ENCODE measurements at regions not wholly inside any gene's neighbourhood (a gene's known extent, or its start where the extent isn't known, plus 50 kb on each side); places are given as distances from the start of the nearest gene placed in this dataset.

DNA sequence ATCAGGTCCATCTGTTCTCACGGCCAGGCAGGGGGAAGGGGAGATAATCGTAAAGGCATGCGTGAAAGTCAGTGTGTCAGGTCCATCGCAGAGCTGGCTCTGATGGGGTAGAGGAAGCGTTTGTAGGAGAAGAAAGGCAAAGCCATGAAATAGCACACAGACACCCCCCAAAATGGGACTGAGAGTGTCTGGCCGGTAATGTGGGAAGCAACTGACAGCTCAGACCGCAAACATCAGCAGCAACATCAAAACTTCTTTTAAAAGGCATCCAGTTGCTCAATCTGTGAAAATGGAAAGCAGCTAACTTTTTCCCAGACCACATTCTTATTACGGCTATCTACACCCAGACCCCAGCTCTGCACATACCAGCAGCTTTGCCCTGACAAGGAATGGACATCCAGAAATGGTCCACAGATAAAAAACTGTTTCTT lies 232.6 kb downstream of the EN1 start:
- no peak for TF ChIP-seq POLR2A (IDR thresholded peaks at IDR 0.05; ENCODE audit: low read depth, low read length)
- DNase-seq (ENCODE audit: insufficient read length, low spot score) (no peak), FAIRE-seq (no peak)

DNA sequence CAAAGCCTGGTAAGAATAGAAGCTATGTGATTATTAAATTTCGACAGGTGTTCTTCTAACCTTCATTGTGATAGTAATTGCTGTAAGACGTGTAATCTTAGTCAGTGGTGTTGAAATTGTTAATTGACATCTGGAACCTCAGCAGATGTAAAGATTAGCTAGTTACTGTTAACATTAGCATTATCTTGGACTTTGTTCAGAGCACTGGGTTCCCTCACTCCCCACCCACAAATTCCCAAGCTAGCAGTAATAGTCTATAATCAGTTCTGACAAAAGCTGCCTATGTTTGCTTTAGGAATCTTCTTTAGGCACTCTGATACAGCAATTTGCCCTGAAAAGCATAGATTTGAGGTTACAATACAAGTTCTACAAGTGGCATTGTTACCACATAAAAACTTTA lies 233.7 kb downstream of the EN1 start:
- no peak for DNase-seq (ENCODE audit: insufficient read length, low spot score)
- no peak for TF ChIP-seq POLR2A (IDR thresholded peaks at IDR 0.05; ENCODE audit: low read depth, low read length)
- no peak for FAIRE-seq

DNA sequence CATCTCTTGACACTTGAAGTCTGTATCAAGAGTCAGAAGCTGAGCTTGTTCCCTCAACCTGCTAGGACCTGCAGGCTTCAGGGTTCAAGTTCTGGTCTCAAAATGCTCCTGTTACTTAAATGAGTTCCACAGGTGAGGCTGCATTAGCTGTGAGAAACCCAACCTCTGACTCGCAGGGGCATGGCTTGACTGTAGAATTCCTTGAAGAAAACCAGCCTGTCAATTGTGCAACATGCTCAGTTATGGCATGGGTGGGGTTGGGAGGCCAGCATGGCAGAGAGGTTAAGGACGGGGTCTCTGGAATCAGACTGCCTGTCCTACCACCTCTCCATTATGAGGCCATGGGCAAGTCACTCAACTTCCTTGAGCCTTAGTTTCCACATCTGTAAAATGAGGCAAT lies 235.8 kb downstream of the EN1 start:
- FAIRE-seq (no peak), DNase-seq (ENCODE audit: insufficient read length, low spot score) (no peak)
- no peak for TF ChIP-seq POLR2A (IDR thresholded peaks at IDR 0.05; ENCODE audit: low read depth, low read length)

DNA sequence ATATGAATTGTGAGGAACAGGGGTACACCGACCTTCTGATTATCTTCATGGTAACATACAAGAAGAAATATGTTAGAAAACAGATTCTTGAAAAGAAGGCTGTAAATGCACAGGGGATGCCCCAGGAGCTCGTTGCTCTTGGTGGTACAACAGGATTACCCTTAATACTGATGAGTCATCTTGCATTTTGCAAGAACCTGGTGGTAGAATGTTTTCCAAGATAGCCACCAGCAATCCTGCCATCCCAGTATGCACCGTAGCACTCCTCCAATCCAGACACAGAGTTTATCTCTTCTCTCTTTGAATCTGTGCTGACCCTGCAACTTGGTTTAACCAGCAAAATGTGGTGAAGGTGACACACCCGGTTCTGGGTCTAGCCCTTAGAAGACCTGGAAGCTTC lies 238.3 kb downstream of the EN1 start:
- no peak for FAIRE-seq
- no peak for TF ChIP-seq POLR2A (IDR thresholded peaks at IDR 0.05; ENCODE audit: low read depth, low read length)
- DNase-seq (ENCODE audit: insufficient read length, low spot score): no peak

DNA sequence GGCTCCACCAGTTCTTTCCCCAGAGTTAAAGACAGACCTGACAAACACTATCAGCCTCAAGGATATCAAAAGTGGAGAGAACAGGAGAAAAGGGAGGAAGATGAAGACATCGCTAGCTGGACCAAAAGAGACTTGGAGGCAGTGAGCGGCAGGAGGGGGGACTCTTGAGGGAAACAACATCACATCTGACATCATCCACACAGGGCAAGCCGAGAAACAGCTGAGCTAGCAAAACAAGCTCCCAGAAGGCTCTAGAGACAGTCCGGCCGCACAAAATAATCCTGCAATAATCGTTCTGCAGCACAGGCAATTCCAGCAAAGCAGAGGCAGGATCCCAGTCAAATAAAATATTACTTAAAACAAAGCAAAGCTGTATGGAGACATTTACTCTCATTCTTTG lies 239.8 kb downstream of the EN1 start:
- DNase-seq (ENCODE audit: insufficient read length, low spot score): no peak
- no peak for TF ChIP-seq POLR2A (IDR thresholded peaks at IDR 0.05; ENCODE audit: low read depth, low read length)
- FAIRE-seq: no peak

DNA sequence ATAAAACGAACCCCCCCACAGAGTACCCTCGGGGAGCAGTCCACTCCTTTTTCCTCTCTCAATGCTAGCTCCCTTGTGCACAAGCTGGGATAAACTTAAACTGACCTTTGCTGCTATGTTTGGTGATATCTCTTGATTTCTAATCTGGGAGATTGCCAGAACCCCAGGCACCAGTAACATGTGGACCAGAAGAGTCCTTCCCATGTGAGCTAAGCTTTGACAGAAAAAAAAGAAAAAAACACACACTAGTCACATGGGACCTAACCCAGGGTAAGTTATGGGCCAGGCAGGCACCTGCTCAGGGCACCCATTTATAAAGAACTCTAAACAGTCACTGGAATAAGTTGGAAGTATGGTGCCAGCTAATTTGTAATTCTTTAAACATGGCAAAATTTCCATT lies 242.6 kb downstream of the EN1 start:
- FAIRE-seq (no peak), DNase-seq (ENCODE audit: insufficient read length, low spot score) (no peak)
- no peak for TF ChIP-seq POLR2A (IDR thresholded peaks at IDR 0.05; ENCODE audit: low read depth, low read length)

DNA sequence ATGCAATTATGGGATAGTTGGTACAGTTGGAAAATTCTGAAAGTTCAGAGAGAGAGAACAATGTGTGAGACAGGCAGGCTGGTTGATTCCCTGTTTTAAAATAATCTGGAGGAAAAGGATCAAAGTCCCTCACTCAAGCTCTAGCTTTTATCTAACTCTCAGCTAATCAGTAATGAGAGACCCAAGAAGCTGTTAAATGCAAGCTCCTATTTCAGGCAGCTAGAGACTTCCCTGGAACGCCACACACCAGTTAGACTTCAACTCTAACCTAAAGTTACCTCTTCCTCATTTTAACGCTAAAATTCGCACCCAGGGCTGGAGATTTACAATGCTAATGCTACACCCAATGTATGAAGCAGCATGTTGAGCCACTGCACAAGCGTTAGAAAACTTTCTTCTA lies 243.1 kb downstream of the EN1 start:
- DNase-seq (ENCODE audit: insufficient read length, low spot score): no peak
- no peak for FAIRE-seq
- no peak for TF ChIP-seq POLR2A (IDR thresholded peaks at IDR 0.05; ENCODE audit: low read depth, low read length)

DNA sequence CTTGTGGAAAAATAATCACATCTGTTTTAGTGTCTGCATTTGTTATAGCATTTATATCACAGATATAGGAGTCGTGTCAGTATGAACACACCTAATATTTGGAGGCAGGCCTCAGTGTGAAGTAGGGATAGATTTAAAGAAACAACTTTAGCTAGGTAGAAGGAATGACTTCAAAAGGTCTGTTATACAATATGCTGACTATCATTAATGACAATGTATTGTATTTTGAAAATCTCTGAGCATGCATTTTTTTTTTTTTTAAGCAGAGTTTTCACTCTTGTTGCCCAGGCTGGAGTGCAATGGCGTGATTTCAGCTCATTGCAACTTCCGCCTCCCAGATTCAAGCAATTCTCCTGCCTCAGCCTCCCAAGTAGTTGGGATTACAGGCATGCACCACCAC lies 248.3 kb downstream of the EN1 start:
- FAIRE-seq (no peak), DNase-seq (ENCODE audit: insufficient read length, low spot score) (no peak)
- TF ChIP-seq POLR2A (IDR thresholded peaks at IDR 0.05; ENCODE audit: low read depth, low read length): no peak

DNA sequence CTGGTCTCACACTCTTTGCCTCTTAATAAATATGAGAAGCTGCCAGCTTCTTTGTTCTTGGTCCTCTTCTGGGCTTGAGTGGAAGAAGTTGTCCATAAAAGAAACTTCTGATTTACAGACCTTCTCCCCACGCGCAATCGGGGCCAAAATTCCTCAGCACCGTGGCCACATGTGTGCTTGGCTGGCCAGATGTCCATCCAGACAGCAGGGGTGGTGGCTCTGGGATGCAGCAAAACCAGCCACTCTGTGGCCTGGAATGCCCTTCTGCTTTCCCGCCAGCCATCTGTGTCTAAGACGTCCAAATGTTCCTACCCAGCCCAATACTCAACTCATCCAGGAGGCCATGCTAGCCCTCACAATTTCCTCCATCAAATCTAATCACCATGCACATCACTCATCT lies 250.8 kb downstream of the EN1 start:
- no peak for TF ChIP-seq POLR2A (IDR thresholded peaks at IDR 0.05; ENCODE audit: low read depth, low read length)
- FAIRE-seq: no peak
- DNase-seq (ENCODE audit: insufficient read length, low spot score): no peak

DNA sequence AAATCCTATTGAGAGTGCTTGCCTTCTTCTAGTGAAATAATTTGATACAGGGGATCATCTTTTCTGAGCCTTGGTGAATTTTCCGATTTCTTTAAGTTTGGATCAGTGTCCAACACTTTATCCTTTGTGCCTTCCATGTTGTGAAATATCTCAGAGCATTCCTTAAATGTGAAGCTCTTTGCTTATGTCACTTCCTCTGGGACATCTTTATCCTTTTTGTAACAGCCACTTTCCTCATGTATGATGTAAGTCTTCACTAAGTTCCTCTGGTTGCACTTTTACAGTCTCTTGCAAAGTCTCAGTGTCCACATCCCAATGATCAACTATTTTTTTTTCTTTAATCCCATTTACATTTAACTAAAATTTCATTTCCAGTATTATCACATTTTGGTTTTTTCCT lies 254.2 kb downstream of the EN1 start:
- no peak for DNase-seq (ENCODE audit: insufficient read length, low spot score)
- TF ChIP-seq POLR2A (IDR thresholded peaks at IDR 0.05; ENCODE audit: low read depth, low read length): no peak
- FAIRE-seq: no peak

DNA sequence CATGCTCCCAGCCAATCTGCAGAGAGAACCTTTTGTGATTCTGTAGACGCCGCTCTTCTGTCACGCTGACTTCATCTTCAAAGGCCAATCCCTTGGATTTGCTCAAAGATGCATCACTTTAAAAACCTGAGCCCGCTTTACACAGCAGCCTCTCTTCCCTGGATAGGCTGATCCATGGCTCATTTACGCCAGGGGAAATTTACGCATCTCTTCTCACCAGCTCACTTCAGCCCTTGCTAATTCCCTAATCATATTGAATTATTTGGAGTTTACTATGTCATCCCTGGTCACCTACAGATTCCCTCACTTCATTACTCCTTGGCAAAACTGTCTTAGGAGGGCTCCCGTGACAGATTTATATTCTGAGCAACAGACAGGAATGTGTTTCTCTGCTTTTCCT lies 256.2 kb downstream of the EN1 start:
- TF ChIP-seq POLR2A (IDR thresholded peaks at IDR 0.05; ENCODE audit: low read depth, low read length): no peak
- FAIRE-seq (no peak), DNase-seq (ENCODE audit: insufficient read length, low spot score) (no peak)

DNA sequence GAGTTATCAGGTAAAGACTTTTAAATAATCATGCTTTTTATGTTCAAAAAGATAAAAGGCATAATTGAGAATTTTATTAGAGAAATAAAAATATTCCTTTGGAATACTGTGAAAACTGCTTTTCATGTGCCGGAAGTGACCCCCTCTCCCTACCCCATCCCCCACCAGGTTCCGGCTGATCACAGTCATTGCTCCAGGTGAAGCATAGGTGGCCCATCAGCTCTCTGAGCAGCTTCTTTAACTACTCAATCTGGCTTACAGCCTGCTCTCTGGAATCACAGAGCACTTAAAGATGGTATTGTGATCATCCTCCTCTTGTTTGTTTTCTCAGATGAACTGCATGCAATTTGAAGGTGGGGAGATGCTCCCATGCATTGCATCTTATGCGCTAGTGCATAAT lies 257.7 kb downstream of the EN1 start:
- no peak for TF ChIP-seq POLR2A (IDR thresholded peaks at IDR 0.05; ENCODE audit: low read depth, low read length)
- no peak for DNase-seq (ENCODE audit: insufficient read length, low spot score)
- FAIRE-seq: no peak

DNA sequence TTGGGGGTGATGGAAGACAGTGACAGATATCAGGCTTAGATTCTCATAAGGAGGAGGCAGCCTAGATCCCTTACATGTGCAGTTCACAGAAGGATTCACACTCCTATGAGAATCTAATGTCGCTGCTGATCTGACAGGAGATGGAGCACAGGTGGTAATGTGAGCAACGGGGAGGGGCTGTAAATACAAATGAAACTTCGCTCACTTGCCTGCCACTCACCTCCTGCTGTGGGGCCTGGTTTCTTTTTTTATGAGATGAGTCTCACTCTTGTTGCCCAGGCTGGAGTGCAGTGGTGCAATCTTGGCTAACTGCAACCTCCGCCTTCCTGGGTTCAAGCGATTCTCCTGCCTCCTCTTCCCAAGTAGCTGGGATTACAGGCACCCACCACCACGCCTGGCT lies 258.6 kb downstream of the EN1 start:
- no peak for TF ChIP-seq POLR2A (IDR thresholded peaks at IDR 0.05; ENCODE audit: low read depth, low read length)
- FAIRE-seq: no peak
- no peak for DNase-seq (ENCODE audit: insufficient read length, low spot score)

DNA sequence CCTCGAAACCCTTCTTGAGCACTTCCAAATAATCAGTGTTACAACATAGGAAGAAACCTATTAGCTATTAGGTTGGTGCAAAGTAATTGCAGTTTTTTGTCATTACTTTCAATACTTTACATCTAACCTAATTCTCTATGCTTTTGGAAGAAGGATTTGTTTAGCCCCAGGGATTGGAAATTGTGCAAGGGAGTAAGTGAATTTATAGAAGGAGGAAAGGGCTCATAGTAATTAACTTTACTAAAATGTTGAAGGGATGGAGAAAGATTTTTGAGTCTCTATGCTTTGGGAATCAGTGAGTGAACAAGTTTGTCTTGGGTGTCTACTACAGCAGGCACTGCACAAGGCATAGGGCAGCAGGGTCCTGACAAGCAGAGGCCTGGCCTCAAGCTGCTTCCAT lies 261.1 kb downstream of the EN1 start:
- FAIRE-seq: no peak
- TF ChIP-seq POLR2A (IDR thresholded peaks at IDR 0.05; ENCODE audit: low read depth, low read length): no peak
- no peak for DNase-seq (ENCODE audit: insufficient read length, low spot score)

DNA sequence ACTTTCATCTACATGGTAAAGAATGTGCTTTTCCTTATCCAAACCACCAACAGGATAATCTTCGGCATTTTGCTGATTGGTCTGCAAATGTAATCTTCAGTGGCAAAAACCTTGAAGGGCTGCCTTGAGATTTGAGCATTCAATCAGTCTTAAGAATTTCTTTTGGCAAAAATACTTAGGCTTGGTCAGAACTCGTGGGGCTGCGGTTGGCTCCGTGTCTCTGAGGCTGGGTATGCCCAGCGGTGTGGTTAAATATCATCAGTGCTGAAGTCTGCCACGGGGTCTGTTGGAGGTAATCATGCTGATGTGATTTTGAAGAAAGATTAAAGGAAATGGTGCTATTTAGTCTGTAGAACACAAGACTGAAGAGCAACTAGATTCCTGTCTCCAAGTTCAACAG lies 262.6 kb downstream of the EN1 start:
- no peak for TF ChIP-seq POLR2A (IDR thresholded peaks at IDR 0.05; ENCODE audit: low read depth, low read length)
- no peak for FAIRE-seq
- no peak for DNase-seq (ENCODE audit: insufficient read length, low spot score)

DNA sequence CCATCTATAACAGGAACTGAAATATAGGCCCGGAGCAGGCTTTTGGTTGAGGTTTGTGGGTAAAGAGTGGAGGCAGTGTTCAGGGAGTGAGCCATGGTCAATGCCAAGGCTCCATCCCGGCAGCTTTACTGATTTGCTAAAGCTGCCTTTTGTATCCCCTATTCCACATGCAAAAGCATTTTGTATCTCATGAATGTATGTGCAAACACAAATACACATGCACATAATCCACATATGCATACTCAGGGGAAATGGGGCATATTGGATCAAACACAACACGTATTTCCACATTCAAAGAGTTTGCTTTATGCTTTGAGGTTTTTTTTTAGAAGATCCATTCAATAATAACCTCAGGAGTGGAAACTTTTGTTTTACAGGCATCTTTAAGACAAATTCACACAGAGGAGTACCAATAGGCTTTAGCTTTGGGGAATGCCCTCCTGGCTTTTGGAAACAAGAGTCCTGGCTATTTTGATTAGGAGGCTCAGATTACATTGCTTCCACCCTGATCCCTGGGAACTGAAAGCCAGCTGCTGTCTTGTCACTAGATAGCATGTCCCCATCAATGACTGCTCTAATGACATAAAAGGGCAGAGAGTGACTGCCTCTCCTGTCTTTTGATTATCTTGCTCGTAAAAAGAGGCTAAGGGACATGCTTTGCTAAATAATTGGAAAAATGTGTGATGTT lies 263.2 kb downstream of the EN1 start:
- DNase-seq (ENCODE audit: insufficient read length, low spot score) (no peak), FAIRE-seq (no peak)
- no peak for TF ChIP-seq POLR2A (IDR thresholded peaks at IDR 0.05; ENCODE audit: low read depth, low read length)

Measured in H54 (cell line).